ENCODE measurements at regions not wholly inside any gene's neighbourhood (a gene's known extent, or its start where the extent isn't known, plus 50 kb on each side); places are given as distances from the start of the nearest gene placed in this dataset.
"Not testable (repeated sequence)": the region's sequence is repeated elsewhere in the genome, so short reads cannot be mapped to it uniquely, and the experiment has no call there.

GRCh38 chr4:135408109-135408508 lies 1206.5 kb upstream of the PABPC4L start:
- WGBS, 2 donors (ENCODE audit: low coverage in 1 of 2) = 97% methylated on average over 9 of the region's 12 CpGs; no CpG with 5 or more reads in 1 of the 2 donors

GRCh38 chr4:135406597-135406996 lies 1205.0 kb upstream of the PABPC4L start:
- WGBS, 2 donors (ENCODE audit: low coverage in 1 of 2) = 100% methylated on average over 4 of the region's 22 CpGs; no CpG with 5 or more reads in 1 of the 2 donors
- not testable (repeated sequence) for H3K36me3 ChIP-seq, H3K27me3 ChIP-seq, ATAC-seq, H3K4me3 ChIP-seq, H3K27ac ChIP-seq, H3K4me1 ChIP-seq
- peaks cover 0 to 25% (median 0%) of the 10 kb centered on the region in 3 donors for H3K9me3 ChIP-seq

More at GRCh38 chr4:135408109-135408508, 1206.5 kb upstream of the PABPC4L start:
- peaks cover 0 to 25% (median 0%) of the 10 kb centered on the region in 3 donors for H3K9me3 ChIP-seq
- no peak for ATAC-seq
- no peaks in the 10 kb centered on the region for H3K27me3 ChIP-seq
- H3K36me3 ChIP-seq = no peaks in the 10 kb centered on the region
- no peak overlapping the region for H3K27ac ChIP-seq
- H3K4me3 ChIP-seq = no peak overlapping the region
- no peak for TF ChIP-seq POLR2A (IDR thresholded peaks at IDR 0.05)
- TF ChIP-seq EP300 (IDR thresholded peaks at IDR 0.05) = no peak
- TF ChIP-seq CTCF (IDR thresholded peaks at IDR 0.05) = no peak
- TF ChIP-seq POLR2AphosphoS5 (IDR thresholded peaks at IDR 0.05) = no peak
- no peaks in the 10 kb centered on the region for H3K4me1 ChIP-seq

GRCh38 chr4:135385830-135386581 lies 1184.4 kb upstream of the PABPC4L start:
- no peak overlapping the region for H3K27ac ChIP-seq
- ATAC-seq = no peak
- H3K27me3 ChIP-seq = no peaks in the 10 kb centered on the region
- no peaks in the 10 kb centered on the region for H3K9me3 ChIP-seq
- TF ChIP-seq EP300 (IDR thresholded peaks at IDR 0.05) (no peak), POLR2AphosphoS5 (IDR thresholded peaks at IDR 0.05) (no peak), POLR2A (IDR thresholded peaks at IDR 0.05) (no peak), CTCF (IDR thresholded peaks at IDR 0.05) (no peak)
- H3K36me3 ChIP-seq = no peaks in the 10 kb centered on the region
- WGBS, 2 donors (ENCODE audit: low coverage in 1 of 2) = 85 to 100% methylated on average over 5 to 9 of the region's 10 CpGs
- no peak overlapping the region for H3K4me3 ChIP-seq
- no peaks in the 10 kb centered on the region for H3K4me1 ChIP-seq

DNA sequence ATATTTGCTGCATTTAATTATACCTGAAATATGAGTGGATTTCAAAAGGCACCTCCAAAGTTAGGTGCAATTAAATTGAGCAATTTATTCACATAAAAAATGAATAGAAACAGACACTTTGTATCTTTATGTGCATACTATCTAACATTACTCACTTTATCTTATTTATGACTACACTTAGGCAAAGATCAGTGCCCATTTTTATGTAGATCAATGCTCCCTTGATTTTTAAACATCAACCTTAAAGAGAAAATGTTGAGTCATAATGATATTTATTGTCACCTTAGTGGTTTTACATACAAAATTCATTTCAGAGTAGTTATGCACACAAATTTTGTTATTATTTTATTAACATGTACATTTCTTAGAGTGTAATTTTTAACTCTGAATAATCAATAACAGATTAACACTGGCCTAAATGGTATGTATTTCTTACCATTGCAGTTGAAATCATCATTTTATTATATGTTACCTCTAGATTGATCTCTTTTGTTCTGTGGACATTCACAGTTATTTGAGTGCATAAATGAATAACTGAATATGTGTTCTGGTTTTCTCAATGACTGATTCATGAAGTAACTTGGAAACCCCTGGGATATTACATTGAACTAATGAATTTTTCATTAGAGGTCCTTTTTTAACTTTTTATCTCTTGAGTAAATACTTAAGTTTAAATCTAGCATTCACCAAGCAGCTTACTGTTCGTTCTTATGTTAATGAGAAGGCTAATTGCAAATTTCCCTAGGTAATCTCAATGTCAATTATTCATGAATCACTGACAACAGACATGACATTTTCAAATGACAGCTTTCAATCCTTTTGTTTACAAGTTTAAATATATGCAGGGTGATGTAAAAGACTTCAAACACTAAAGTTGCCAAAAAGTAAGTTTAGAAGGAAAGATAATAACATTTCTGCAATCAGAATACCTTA lies 1182.0 kb upstream of the PABPC4L start:
- no peak for ATAC-seq
- WGBS, 2 donors (ENCODE audit: low coverage in 1 of 2) = 50 to 65% methylated on average over 1 of the region's 1 CpG
- no peaks in the 10 kb centered on the region for H3K36me3 ChIP-seq
- H3K27me3 ChIP-seq = no peaks in the 10 kb centered on the region
- no peaks in the 10 kb centered on the region for H3K4me1 ChIP-seq
- peaks cover 0 to 3% (median 0%) of the 10 kb centered on the region in 3 donors for H3K9me3 ChIP-seq
- TF ChIP-seq CTCF (IDR thresholded peaks at IDR 0.05) (no peak), POLR2AphosphoS5 (IDR thresholded peaks at IDR 0.05) (no peak), POLR2A (IDR thresholded peaks at IDR 0.05) (no peak), EP300 (IDR thresholded peaks at IDR 0.05) (no peak)
- no peak overlapping the region for H3K4me3 ChIP-seq
- no peak overlapping the region for H3K27ac ChIP-seq

DNA sequence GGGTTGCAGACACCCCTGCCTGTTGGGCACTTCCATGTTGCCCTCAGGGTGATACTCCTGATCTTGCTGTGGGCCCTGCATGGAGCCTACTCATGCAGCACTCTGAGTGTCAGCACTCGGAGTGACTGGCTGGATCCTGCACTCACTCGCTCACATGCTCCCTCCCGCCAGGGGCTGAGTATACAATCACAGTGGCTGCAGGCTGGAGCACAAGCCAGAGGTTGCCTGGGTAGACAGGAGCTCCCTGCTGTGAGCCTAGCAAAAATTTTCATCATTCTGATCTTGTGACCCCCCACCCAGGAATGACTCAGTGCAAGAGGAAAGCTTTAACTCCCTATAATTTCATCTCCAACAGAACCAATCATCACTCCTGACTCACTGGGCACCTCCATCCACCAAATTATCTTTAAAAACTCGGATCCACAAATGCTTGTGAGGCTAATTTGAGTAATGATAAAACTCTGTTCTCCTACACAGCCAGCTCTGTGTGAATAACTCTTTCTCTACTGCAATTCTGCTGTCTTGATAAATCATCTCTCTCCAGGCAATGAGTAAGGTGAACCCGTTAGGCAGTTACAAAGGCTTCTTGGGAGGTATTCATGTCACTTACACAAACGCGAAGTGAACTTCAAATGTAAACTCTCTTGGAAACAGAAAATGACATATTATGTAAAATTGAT lies 1180.8 kb upstream of the PABPC4L start:
- H3K27me3 ChIP-seq = no peaks in the 10 kb centered on the region
- TF ChIP-seq CTCF (IDR thresholded peaks at IDR 0.05) (no peak), POLR2A (IDR thresholded peaks at IDR 0.05) (no peak), POLR2AphosphoS5 (IDR thresholded peaks at IDR 0.05) (no peak), EP300 (IDR thresholded peaks at IDR 0.05) (no peak)
- ATAC-seq = no peak
- H3K27ac ChIP-seq = no peak overlapping the region
- no peaks in the 10 kb centered on the region for H3K36me3 ChIP-seq
- 36 to 51% methylated on average over 4 of the region's 7 CpGs for WGBS, 2 donors (ENCODE audit: low coverage in 1 of 2)
- H3K9me3 ChIP-seq = peaks cover 0 to 8% (median 0%) of the 10 kb centered on the region in 3 donors
- H3K4me3 ChIP-seq = no peak overlapping the region
- H3K4me1 ChIP-seq = no peaks in the 10 kb centered on the region

Data from gastroesophageal sphincter (tissue), 4 donors.